IPS-15b (cell line): ENCODE measurements at regions not wholly inside any gene's neighbourhood (a gene's known extent, or its start where the extent isn't known, plus 50 kb on each side); places are given as distances from the start of the nearest gene placed in this dataset.

Experiments used
- H3K27me3 ChIP-seq: one replicate; pipeline ENCODE4 v1.6.1; 2013; ENCODE audit warnings: low read length; ENCODE audit not compliant: control insufficient read depth, insufficient read depth
- H3K36me3 ChIP-seq: one replicate; pipeline ENCODE4 v1.6.1; 2013; ENCODE audit warnings: low read length; ENCODE audit not compliant: control insufficient read depth, insufficient read depth
- H3K4me1 ChIP-seq: one replicate; pipeline ENCODE4 v1.6.1; 2013; ENCODE audit warnings: mild to moderate bottlenecking, low read length; ENCODE audit not compliant: control insufficient read depth, insufficient read depth
- H3K4me3 ChIP-seq: one replicate; pipeline ENCODE4 v1.5.1; 2013; ENCODE audit warnings: low read depth, low read length
- H3K9ac ChIP-seq: one replicate; pipeline ENCODE4 v1.6.1; 2013; ENCODE audit warnings: low read depth, mild to moderate bottlenecking, low read length
- H3K9me3 ChIP-seq: one replicate; pipeline ENCODE4 v1.6.1; 2013; ENCODE audit warnings: mild to moderate bottlenecking, low read length; ENCODE audit not compliant: control insufficient read depth, insufficient read depth

DNA sequence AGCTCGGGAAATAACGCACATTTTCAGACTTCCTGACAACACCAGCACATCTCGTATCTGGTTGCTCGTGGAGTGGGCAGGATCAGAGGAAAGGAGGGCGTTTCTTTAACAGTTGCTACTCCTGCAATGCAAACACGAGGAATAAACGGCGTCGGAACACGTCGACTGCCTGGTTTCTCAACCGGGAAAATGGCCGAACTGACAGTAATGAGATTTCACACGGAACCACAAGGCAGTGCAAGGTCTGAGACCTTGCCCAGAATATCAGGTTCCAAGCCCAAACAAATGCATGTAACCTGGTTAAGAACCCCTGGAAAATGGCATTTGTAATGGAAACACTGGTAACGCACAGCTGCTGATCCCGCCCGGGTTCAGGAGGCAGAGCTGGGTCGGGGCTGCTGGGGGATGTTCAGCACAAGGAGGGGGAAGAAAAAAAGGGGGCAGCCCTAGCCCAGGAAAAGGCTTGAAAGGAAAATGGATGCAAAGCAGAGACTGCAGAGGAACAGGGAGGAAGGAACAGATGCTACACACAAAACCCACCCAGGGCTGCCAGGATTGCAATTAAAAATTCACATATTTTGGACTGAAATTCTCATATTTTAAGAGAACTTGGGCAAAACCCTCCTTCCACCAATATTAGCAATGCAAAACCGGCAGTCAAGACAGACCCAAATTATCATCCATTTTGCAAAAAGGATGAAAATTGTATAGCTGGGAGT is 61.6 kb upstream of the KLHL29 start:
- H3K9me3 ChIP-seq: no peaks in the 10 kb centered on the region
- no peak overlapping the region for H3K9ac ChIP-seq
- no peak overlapping the region for H3K4me3 ChIP-seq
- no peaks in the 10 kb centered on the region for H3K4me1 ChIP-seq
- no peaks in the 10 kb centered on the region for H3K27me3 ChIP-seq
- H3K36me3 ChIP-seq: no peaks in the 10 kb centered on the region

GRCh38 chr2:23323917-23324680 is 60.9 kb upstream of the KLHL29 start:
- no peak overlapping the region for H3K9ac ChIP-seq
- no peaks in the 10 kb centered on the region for H3K4me1 ChIP-seq
- H3K36me3 ChIP-seq: no peaks in the 10 kb centered on the region
- no peaks in the 10 kb centered on the region for H3K27me3 ChIP-seq
- H3K4me3 ChIP-seq: no peak overlapping the region
- no peaks in the 10 kb centered on the region for H3K9me3 ChIP-seq

GRCh38 chr2:23326330-23326729 is 58.6 kb upstream of the KLHL29 start:
- no peak overlapping the region for H3K9ac ChIP-seq
- no peaks in the 10 kb centered on the region for H3K9me3 ChIP-seq
- no peaks in the 10 kb centered on the region for H3K36me3 ChIP-seq
- no peaks in the 10 kb centered on the region for H3K4me1 ChIP-seq
- H3K27me3 ChIP-seq: no peaks in the 10 kb centered on the region
- no peak overlapping the region for H3K4me3 ChIP-seq

DNA sequence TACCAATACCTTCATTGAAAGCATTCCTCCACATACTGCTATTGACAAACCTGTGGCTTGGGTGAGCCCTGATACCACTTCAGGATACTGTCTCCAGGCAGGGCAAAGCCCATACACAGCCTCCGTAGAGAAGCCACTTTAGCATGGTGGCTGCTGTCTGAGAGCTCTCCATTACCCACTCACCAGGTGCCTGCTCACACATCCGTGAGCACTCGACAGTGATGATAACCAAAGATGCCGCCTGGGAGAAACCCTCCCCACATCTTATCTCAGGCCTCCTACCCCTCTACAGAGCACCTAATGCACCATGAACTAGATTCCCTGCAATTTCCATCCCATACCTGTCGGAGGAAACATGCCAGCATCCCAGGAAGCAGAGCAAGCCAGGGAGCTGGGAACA is 57.6 kb upstream of the KLHL29 start:
- H3K4me1 ChIP-seq: no peaks in the 10 kb centered on the region
- H3K36me3 ChIP-seq: no peaks in the 10 kb centered on the region
- no peaks in the 10 kb centered on the region for H3K27me3 ChIP-seq
- H3K4me3 ChIP-seq: no peak overlapping the region
- H3K9me3 ChIP-seq: no peaks in the 10 kb centered on the region
- no peak overlapping the region for H3K9ac ChIP-seq

GRCh38 chr2:23327887-23328286 is 57.1 kb upstream of the KLHL29 start:
- H3K36me3 ChIP-seq: no peaks in the 10 kb centered on the region
- H3K9ac ChIP-seq: no peak overlapping the region
- H3K4me1 ChIP-seq: no peaks in the 10 kb centered on the region
- no peak overlapping the region for H3K4me3 ChIP-seq
- no peaks in the 10 kb centered on the region for H3K9me3 ChIP-seq
- no peaks in the 10 kb centered on the region for H3K27me3 ChIP-seq

GRCh38 chr2:23330214-23330613 is 54.8 kb upstream of the KLHL29 start:
- no peaks in the 10 kb centered on the region for H3K4me1 ChIP-seq
- no peaks in the 10 kb centered on the region for H3K9me3 ChIP-seq
- no peaks in the 10 kb centered on the region for H3K27me3 ChIP-seq
- H3K4me3 ChIP-seq: no peak overlapping the region
- no peak overlapping the region for H3K9ac ChIP-seq
- no peaks in the 10 kb centered on the region for H3K36me3 ChIP-seq
